ENCODE measurements at regions not wholly inside any gene's neighbourhood (a gene's known extent, or its start where the extent isn't known, plus 50 kb on each side); places are given as distances from the start of the nearest gene placed in this dataset.

DNA sequence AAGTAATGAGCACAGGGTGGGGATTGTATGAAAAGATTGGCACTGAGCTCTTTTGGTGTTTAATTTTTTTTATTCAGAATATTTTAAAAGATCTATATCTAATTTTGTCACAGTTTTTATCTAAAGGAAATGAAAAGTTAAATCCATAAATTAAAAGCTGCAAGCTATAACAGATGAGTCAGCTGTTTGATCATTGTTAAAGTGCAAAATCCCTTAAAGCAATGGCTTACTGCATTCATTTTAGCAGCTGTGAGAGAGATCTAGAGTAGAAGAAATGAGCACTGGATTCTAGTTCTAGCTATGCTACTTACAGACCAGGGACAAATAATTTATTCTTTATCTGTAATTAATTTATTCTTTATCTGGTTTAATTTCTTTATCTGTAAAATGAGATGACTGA, 245.9 kb downstream of the CD109 start:
- TF ChIP-seq, protein P1, sequence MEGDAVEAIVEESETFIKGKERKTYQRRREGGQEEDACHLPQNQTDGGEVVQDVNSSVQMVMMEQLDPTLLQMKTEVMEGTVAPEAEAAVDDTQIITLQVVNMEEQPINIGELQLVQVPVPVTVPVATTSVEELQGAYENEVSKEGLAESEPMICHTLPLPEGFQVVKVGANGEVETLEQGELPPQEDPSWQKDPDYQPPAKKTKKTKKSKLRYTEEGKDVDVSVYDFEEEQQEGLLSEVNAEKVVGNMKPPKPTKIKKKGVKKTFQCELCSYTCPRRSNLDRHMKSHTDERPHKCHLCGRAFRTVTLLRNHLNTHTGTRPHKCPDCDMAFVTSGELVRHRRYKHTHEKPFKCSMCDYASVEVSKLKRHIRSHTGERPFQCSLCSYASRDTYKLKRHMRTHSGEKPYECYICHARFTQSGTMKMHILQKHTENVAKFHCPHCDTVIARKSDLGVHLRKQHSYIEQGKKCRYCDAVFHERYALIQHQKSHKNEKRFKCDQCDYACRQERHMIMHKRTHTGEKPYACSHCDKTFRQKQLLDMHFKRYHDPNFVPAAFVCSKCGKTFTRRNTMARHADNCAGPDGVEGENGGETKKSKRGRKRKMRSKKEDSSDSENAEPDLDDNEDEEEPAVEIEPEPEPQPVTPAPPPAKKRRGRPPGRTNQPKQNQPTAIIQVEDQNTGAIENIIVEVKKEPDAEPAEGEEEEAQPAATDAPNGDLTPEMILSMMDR (IDR thresholded peaks at IDR 0.05), result no peak
- TF ChIP-seq POLR2A (IDR thresholded peaks at IDR 0.05), result no peak
